H9 (cell line): ENCODE measurements at regions not wholly inside any gene's neighbourhood (a gene's known extent, or its start where the extent isn't known, plus 50 kb on each side); places are given as distances from the start of the nearest gene placed in this dataset.

Experiments used
- DNase-seq: peaks from one replicate; pipeline ENCODE4 v3.0.0-alpha.2; 2017
- H2AFZ ChIP-seq: one replicate; pipeline ENCODE4 v1.6.1; 2013; ENCODE audit warnings: mild to moderate bottlenecking, low read length, control low read depth, moderate library complexity
- H2AK5ac ChIP-seq: 2 replicates; pipeline ENCODE4 v1.6.1; 2013; ENCODE audit warnings: low read length, control low read depth, mixed read lengths; ENCODE audit not compliant: insufficient read length
- H2BK120ac ChIP-seq: one replicate; pipeline ENCODE4 v1.6.1; 2013; ENCODE audit warnings: low read depth, mild to moderate bottlenecking, low read length, control low read depth, inconsistent platforms; ENCODE audit not compliant: poor library complexity, severe bottlenecking
- H2BK12ac ChIP-seq: 2 replicates; pipeline ENCODE4 v1.6.1; 2013; ENCODE audit warnings: low read length, control low read depth, mixed read lengths, low read depth; ENCODE audit not compliant: insufficient read length
- H2BK15ac ChIP-seq: 2 replicates; pipeline ENCODE4 v1.6.1; 2013; ENCODE audit warnings: low read depth, low read length, control low read depth
- H2BK20ac ChIP-seq: one replicate; pipeline ENCODE4 v1.6.1; 2013; ENCODE audit warnings: low read depth, mild to moderate bottlenecking, low read length, control low read depth, inconsistent platforms; ENCODE audit not compliant: poor library complexity, severe bottlenecking
- H2BK5ac ChIP-seq: 2 replicates; pipeline ENCODE4 v1.6.1; 2013; ENCODE audit warnings: low read length, control low read depth, mixed read lengths; ENCODE audit not compliant: insufficient read length
- H3K14ac ChIP-seq: 2 replicates; pipeline ENCODE4 v1.6.1; 2013; ENCODE audit warnings: low read length, control low read depth; ENCODE audit not compliant: insufficient read depth
- H3K18ac ChIP-seq: 2 replicates; pipeline ENCODE4 v1.6.1; 2013; ENCODE audit warnings: low read depth, mild to moderate bottlenecking, mixed read lengths, low read length, control low read depth; ENCODE audit not compliant: insufficient read length
- H3K23ac ChIP-seq: 2 replicates; pipeline ENCODE4 v1.6.1; 2013; ENCODE audit warnings: low read length, control low read depth, mixed read lengths, low read depth; ENCODE audit not compliant: insufficient read length
- H3K23me2 ChIP-seq: 2 replicates; pipeline ENCODE4 v1.6.1; 2013; ENCODE audit warnings: low read depth, mild to moderate bottlenecking, mixed read lengths, low read length, control low read depth; ENCODE audit not compliant: insufficient read length, poor library complexity, severe bottlenecking
- H3K27ac ChIP-seq: 2 replicates; pipeline ENCODE4 v1.5.1; 2013; ENCODE audit warnings: low read length, control low read depth, mixed read lengths, low read depth; ENCODE audit not compliant: insufficient read length
- H3K27me3 ChIP-seq: 2 replicates; pipeline ENCODE4 v1.6.1; 2013; ENCODE audit warnings: low read length, control low read depth, inconsistent platforms; ENCODE audit not compliant: insufficient read depth
- H3K4ac ChIP-seq: 2 replicates; pipeline ENCODE4 v1.6.1; 2013; ENCODE audit warnings: low read depth, mild to moderate bottlenecking, control low read depth, inconsistent platforms, low read length, moderate library complexity
- H3K4me1 ChIP-seq: 2 replicates; pipeline ENCODE4 v1.6.1; 2013; ENCODE audit warnings: low read length, control low read depth, inconsistent platforms; ENCODE audit not compliant: insufficient read depth
- H3K4me2 ChIP-seq: 2 replicates; pipeline ENCODE4 v1.6.1; 2013; ENCODE audit warnings: low read length, control low read depth, mixed read lengths; ENCODE audit not compliant: insufficient read length, insufficient read depth
- H3K56ac ChIP-seq: 2 replicates; pipeline ENCODE4 v1.6.1; 2013; ENCODE audit warnings: low read depth, mild to moderate bottlenecking, mixed read lengths, low read length, control low read depth; ENCODE audit not compliant: insufficient read length
- H3K79me1 ChIP-seq: 2 replicates; pipeline ENCODE4 v1.6.1; 2013; ENCODE audit warnings: low read depth, mild to moderate bottlenecking, moderate library complexity, low read length, control low read depth, inconsistent platforms; ENCODE audit not compliant: insufficient read depth, poor library complexity, severe bottlenecking
- H3K79me2 ChIP-seq: 2 replicates; pipeline ENCODE4 v1.6.1; 2013; ENCODE audit warnings: low read length, control low read depth, inconsistent platforms; ENCODE audit not compliant: insufficient read depth
- H3K9ac ChIP-seq: 2 replicates; pipeline ENCODE4 v1.6.1; 2013; ENCODE audit warnings: low read length, control low read depth, mixed read lengths; ENCODE audit not compliant: insufficient read length; ENCODE audit errors: extremely low read depth
- H3K9me3 ChIP-seq: one replicate; pipeline ENCODE4 v1.6.1; 2013; ENCODE audit warnings: low read depth, low read length, inconsistent platforms; ENCODE audit not compliant: control insufficient read depth
- H3T11ph ChIP-seq: one replicate; pipeline ENCODE4 v1.6.1; 2013; ENCODE audit warnings: mild to moderate bottlenecking, low read length, control low read depth, inconsistent platforms
- H4K20me1 ChIP-seq: one replicate; pipeline ENCODE4 v1.6.1; 2013; ENCODE audit not compliant: control insufficient read depth, insufficient read length, insufficient read depth
- H4K5ac ChIP-seq: 2 replicates; pipeline ENCODE4 v1.6.1; 2013; ENCODE audit warnings: low read depth, mild to moderate bottlenecking, mixed read lengths, low read length, control low read depth; ENCODE audit not compliant: insufficient read length
- H4K8ac ChIP-seq: replicated peaks from 2 replicates; pipeline ENCODE4 v1.6.1; 2013; ENCODE audit warnings: low read length, control low read depth, mixed read lengths, low read depth; ENCODE audit not compliant: insufficient read length
- H4K91ac ChIP-seq: 2 replicates; pipeline ENCODE4 v1.6.1; 2013; ENCODE audit warnings: low read depth, mild to moderate bottlenecking, moderate library complexity, mixed read lengths, low read length, control low read depth; ENCODE audit not compliant: insufficient read length
- H3K27ac Mint-ChIP-seq, 3 experiments: 2 replicates in 2 of 3; 3 replicates in 1 of 3; pipeline ENCODE4 v1.8.0; 2020 to 2021; ENCODE audit warnings: mixed read lengths in 3 of 3, mild to moderate bottlenecking in 1 of 3, moderate library complexity in 1 of 3
- H3K27me3 Mint-ChIP-seq: 2 replicates; pipeline ENCODE4 v1.8.0; 2021; ENCODE audit warnings: low read depth, mild to moderate bottlenecking, moderate library complexity, mixed read lengths
- H3K36me3 Mint-ChIP-seq, 3 experiments: 2 replicates in 2 of 3; 3 replicates in 1 of 3; pipeline ENCODE4 v1.8.0; 2020 to 2021; ENCODE audit warnings: low read depth in 3 of 3, mixed read lengths in 3 of 3; ENCODE audit not compliant: insufficient read depth in 1 of 3
- H3K4me1 Mint-ChIP-seq, 2 experiments: 2 replicates each; pipeline ENCODE4 v1.8.0; 2020; ENCODE audit warnings: mixed read lengths in 2 of 2
- H3K4me3 Mint-ChIP-seq, 2 experiments: 2 replicates in 1 of 2; 3 replicates in 1 of 2; pipeline ENCODE4 v1.8.0; 2020 to 2021; ENCODE audit warnings: mild to moderate bottlenecking in 2 of 2, mixed read lengths in 2 of 2, moderate library complexity in 1 of 2
- H3K9me3 Mint-ChIP-seq, 2 experiments: 2 replicates in 1 of 2; 3 replicates in 1 of 2; pipeline ENCODE4 v1.8.0; 2020; ENCODE audit warnings: mild to moderate bottlenecking in 2 of 2, mixed read lengths in 2 of 2, moderate library complexity in 1 of 2
- CTCF ChIP-seq: fragments of 200-600 bp; sonication (generic); conservative IDR thresholded peaks from 3 replicates; pipeline ENCODE4 v1.8.0; 2021; ENCODE audit warnings: antibody characterized with exemption, mild to moderate bottlenecking
- WGBS: extraction: QIAGEN DNeasy Blood & Tissue Kit; methylation state at CpG from one replicate; pipeline ENCODE4 v1.1.7; 2013; ENCODE audit warnings: missing lambda C conversion rate, low lambda C conversion rate, mixed read lengths; ENCODE audit not compliant: insufficient read length; ENCODE audit errors: extremely low coverage; 5-methylcytosine and 5-hydroxymethylcytosine counted together

- Histone ChIP-seq H3K27ac (no peak overlapping the region), H3K79me2 (no peaks in the 10 kb centered on the region)
- WGBS, result no CpG with 5 or more reads among the region's 5 CpGs
Observed at GRCh38 chr15:96266456-96266855, 64.0 kb upstream of the NR2F2 start.

More at GRCh38 chr15:96266456-96266855, 64.0 kb upstream of the NR2F2 start:
- TF ChIP-seq CTCF, result no peak
- Histone ChIP-seq H2BK15ac (no peak overlapping the region), H3K9me3 (no peaks in the 10 kb centered on the region), H3K18ac (no peak overlapping the region), H3K23me2 (no peaks in the 10 kb centered on the region), H2BK5ac (no peak overlapping the region), H3K79me1 (no peaks in the 10 kb centered on the region), H4K8ac (no peak overlapping the region), H3K4ac (no peak overlapping the region), H3K9ac (no peak overlapping the region), H2BK120ac (no peak overlapping the region), H3K23ac (no peak overlapping the region), H2BK12ac (no peak overlapping the region), H3K27me3 (no peaks in the 10 kb centered on the region), H4K91ac (no peak overlapping the region), H2AFZ (no peak overlapping the region), H3K4me1 (peaks cover 2% of the 10 kb centered on the region; the same call in 1 of the 2 replicates), H3K4me2 (no peak overlapping the region), H3K56ac (no peak overlapping the region), H3K14ac (no peak overlapping the region), H2BK20ac (no peak overlapping the region), H4K20me1 (no peaks in the 10 kb centered on the region), H4K5ac (no peak overlapping the region), H2AK5ac (no peak overlapping the region), H3T11ph (no peak overlapping the region)
- Mint-ChIP-seq H3K4me1 (peaks cover 19 to 29% of the 10 kb centered on the region in 2 experiments), H3K27me3 (no peaks in the 10 kb centered on the region), H3K4me3 (no peak overlapping the region), H3K27ac (no peak overlapping the region), H3K36me3 (no peaks in the 10 kb centered on the region), H3K9me3 (no peaks in the 10 kb centered on the region)
- no peak for DNase-seq
